PC-9 (cell line): ENCODE measurements at regions not wholly inside any gene's neighbourhood (a gene's known extent, or its start where the extent isn't known, plus 50 kb on each side); places are given as distances from the start of the nearest gene placed in this dataset.

Source experiments
- BruUV-seq: library from RNA; stranded (reverse); fragments of 400-500 nt; replicated peaks from 2 replicates; lab custom pipeline; 2021; lab: Mats Ljungman, UMichigan
- CTCF ChIA-PET: fragments of 300-600 bp; sonication (Branson Sonifier 250); formaldehyde crosslinking; loops from one replicate; lab custom pipeline; 2022; ENCODE audit warnings: antibody characterized with exemption; lab: Charles Lee
- POLR2A ChIA-PET: fragments of 300-600 bp; sonication (Branson Sonifier 250); formaldehyde crosslinking; loops from one replicate; lab custom pipeline; 2022; ENCODE audit warnings: antibody characterized with exemption; ENCODE audit not compliant: unreplicated experiment; lab: Charles Lee
- DNase-seq, 2 experiments: peaks; one replicate each; pipeline versions ENCODE4 v3.0.0 to v3.0.0-alpha.2; 2015 to 2022; ENCODE audit warnings: mixed read lengths in 1 of 2
- H2AFZ ChIP-seq: fragments of 200-600 bp; sonication (generic); 2 replicates; pipeline ENCODE4 v1.8.1; 2017; ENCODE audit warnings: antibody characterized with exemption
- H3F3A ChIP-seq: fragments of 200-600 bp; sonication (generic); 2 replicates; pipeline ENCODE4 v1.8.1; 2017; ENCODE audit warnings: antibody characterized with exemption, mild to moderate bottlenecking, low read depth; ENCODE audit not compliant: insufficient read depth
- H3K27ac ChIP-seq: fragments of 200-600 bp; sonication (generic); 2 replicates; pipeline ENCODE4 v1.6.1; 2016; ENCODE audit warnings: mixed run types
- H3K27me3 ChIP-seq: fragments of 200-600 bp; sonication (generic); 2 replicates; pipeline ENCODE4 v1.6.1; 2016; ENCODE audit warnings: low read depth, mixed run types; ENCODE audit not compliant: insufficient read depth
- H3K36me3 ChIP-seq: fragments of 200-600 bp; sonication (generic); 2 replicates; pipeline ENCODE4 v1.6.1; 2016; ENCODE audit warnings: low read depth, mixed run types
- H3K4me1 ChIP-seq: fragments of 200-600 bp; sonication (generic); replicated peaks from 2 replicates; pipeline ENCODE4 v1.6.1; 2016; ENCODE audit warnings: mixed run types; ENCODE audit not compliant: insufficient read depth
- H3K4me2 ChIP-seq: fragments of 200-600 bp; sonication (generic); 2 replicates; pipeline ENCODE4 v1.6.1; 2017; ENCODE audit warnings: mixed run types
- H3K4me3 ChIP-seq: fragments of 200-600 bp; sonication (generic); 2 replicates; pipeline ENCODE4 v1.6.1; 2016; ENCODE audit warnings: mixed run types
- H3K79me2 ChIP-seq: fragments of 200-600 bp; sonication (generic); 2 replicates; pipeline ENCODE4 v1.6.1; 2017; ENCODE audit warnings: low read depth, mixed run types
- H3K9me2 ChIP-seq: fragments of 200-600 bp; sonication (generic); 2 replicates; pipeline ENCODE4 v1.8.1; 2017; ENCODE audit warnings: mild to moderate bottlenecking; ENCODE audit not compliant: insufficient read depth
- H3K9me3 ChIP-seq: fragments of 200-600 bp; sonication (generic); 2 replicates; pipeline ENCODE4 v1.8.1; 2016; ENCODE audit warnings: low read depth; ENCODE audit not compliant: insufficient read depth
- H4K20me1 ChIP-seq: fragments of 200-600 bp; sonication (generic); 2 replicates; pipeline ENCODE4 v1.8.1; 2017; ENCODE audit not compliant: insufficient read depth
- CTCF ChIP-seq: fragments of 200-600 bp; sonication (generic); conservative IDR thresholded peaks from 2 replicates; pipeline ENCODE4 v1.6.1; 2017; ENCODE audit warnings: mixed run types, antibody characterized with exemption, mild to moderate bottlenecking, moderate library complexity
- EZH2 ChIP-seq: fragments of 200-600 bp; sonication (generic); IDR thresholded peaks from 2 replicates; pipeline ENCODE4 v1.8.0; 2017; ENCODE audit warnings: antibody characterized with exemption, low read depth
- intact Hi-C: fragments of 100-400 bp; cut with micrococcal nuclease; formaldehyde crosslinking; loops from one replicate; pipeline ENCODE4 v1.10.0; 2022; ENCODE audit not compliant: unreplicated experiment

GRCh38 chr9:744046-744712, 97.3 kb upstream of the DMRT1 start:
- BruUV-seq: no TSS peak
- peaks cover 3% of the 10 kb centered on the region; the same call in 1 of the 2 replicates for H3F3A ChIP-seq
- DNase-seq: no peak
- H3K4me3 ChIP-seq: no peak overlapping the region
- ChIA-PET CTCF (no interaction called here), POLR2A (interaction anchor here (0.6 kb wide), 1 partner anchor 32 kb away, joined by 4 read pairs; no protein-coding TSS in a partner anchor)
- no peaks in the 10 kb centered on the region for H3K9me3 ChIP-seq
- no peak for TF ChIP-seq EZH2
- TF ChIP-seq CTCF: no peak
- intact Hi-C loops: no loop called here
- H3K4me1 ChIP-seq: peaks cover 6% of the 10 kb centered on the region
- H3K27ac ChIP-seq: no peak overlapping the region
- no peaks in the 10 kb centered on the region for H3K9me2 ChIP-seq
- no peaks in the 10 kb centered on the region for H4K20me1 ChIP-seq
- H3K4me2 ChIP-seq: no peak overlapping the region
- H3K79me2 ChIP-seq: no peaks in the 10 kb centered on the region
- no peaks in the 10 kb centered on the region for H3K27me3 ChIP-seq
- H2AFZ ChIP-seq: no peak overlapping the region
- no peaks in the 10 kb centered on the region; the same call in 1 of the 2 replicates for H3K36me3 ChIP-seq

GRCh38 chr9:744790-745484, 96.6 kb upstream of the DMRT1 start:
- no peaks in the 10 kb centered on the region; the same call in 1 of the 2 replicates for H3K36me3 ChIP-seq
- DNase-seq: no peak
- TF ChIP-seq EZH2: no peak
- H2AFZ ChIP-seq: no peak overlapping the region
- POLR2A ChIA-PET: no interaction called here
- no peaks in the 10 kb centered on the region for H4K20me1 ChIP-seq
- CTCF ChIA-PET: no interaction called here
- H3K79me2 ChIP-seq: no peaks in the 10 kb centered on the region
- intact Hi-C loops: no loop called here
- no peaks in the 10 kb centered on the region for H3K9me3 ChIP-seq
- H3K4me1 ChIP-seq: no peaks in the 10 kb centered on the region
- no peaks in the 10 kb centered on the region for H3K9me2 ChIP-seq
- H3K4me3 ChIP-seq: no peak overlapping the region
- H3F3A ChIP-seq: no peaks in the 10 kb centered on the region
- no TSS peak for BruUV-seq
- no peak overlapping the region for H3K27ac ChIP-seq
- H3K27me3 ChIP-seq: no peaks in the 10 kb centered on the region
- H3K4me2 ChIP-seq: no peak overlapping the region

GRCh38 chr9:745761-746380, 95.6 kb upstream of the DMRT1 start:
- Histone ChIP-seq H3K4me3 (no peak overlapping the region), H3K27ac (no peak overlapping the region), H3K4me2 (no peak overlapping the region), H3K36me3 (no peaks in the 10 kb centered on the region), H3K9me2 (no peaks in the 10 kb centered on the region), H2AFZ (no peak overlapping the region), H3K79me2 (no peaks in the 10 kb centered on the region), H3K4me1 (no peaks in the 10 kb centered on the region), H3K9me3 (no peaks in the 10 kb centered on the region), H3K27me3 (no peaks in the 10 kb centered on the region), H3F3A (no peaks in the 10 kb centered on the region), H4K20me1 (no peaks in the 10 kb centered on the region)
- intact Hi-C loops: no loop called here
- ChIA-PET CTCF (interaction anchor here (0.6 kb wide), 1 partner anchor 372 kb away, joined by 6 read pairs; no protein-coding TSS in a partner anchor), POLR2A (no interaction called here)
- TF ChIP-seq EZH2: no peak
- no peak for TF ChIP-seq CTCF
- no peak for DNase-seq
- no TSS peak for BruUV-seq
